HEK293T (cell line): ENCODE measurements at regions not wholly inside any gene's neighbourhood (a gene's known extent, or its start where the extent isn't known, plus 50 kb on each side); places are given as distances from the start of the nearest gene placed in this dataset.

Source experiments
- BHLHE40 ChIP-seq: fragments of 450-650 bp; IDR thresholded peaks from 2 replicates; pipeline ENCODE4 v1.6.1; 2016; ENCODE audit warnings: mild to moderate bottlenecking, moderate library complexity, borderline replicate concordance
- CTBP1 ChIP-seq: fragments of 450-650 bp; IDR thresholded peaks from 2 replicates; pipeline ENCODE4 v1.6.1; 2016; ENCODE audit warnings: borderline replicate concordance
- ELF4 ChIP-seq: fragments of 450-650 bp; IDR thresholded peaks from 2 replicates; pipeline ENCODE4 v1.6.1; 2017; ENCODE audit warnings: antibody characterized with exemption
- FOXK2 ChIP-seq: fragments of 450-650 bp; IDR thresholded peaks from 2 replicates; pipeline ENCODE4 v1.6.1; 2016; ENCODE audit warnings: mild to moderate bottlenecking
- HDGF ChIP-seq: fragments of 450-650 bp; IDR thresholded peaks from 2 replicates; pipeline ENCODE4 v1.6.1; 2017; ENCODE audit warnings: antibody characterized with exemption, borderline replicate concordance
- LEF1 ChIP-seq: fragments of 450-650 bp; IDR thresholded peaks from 2 replicates; pipeline ENCODE4 v1.6.1; 2017; ENCODE audit warnings: mild to moderate bottlenecking, borderline replicate concordance
- SP1 ChIP-seq: fragments of 450-650 bp; IDR thresholded peaks from 2 replicates; pipeline ENCODE4 v1.6.1; 2017
- SUZ12 ChIP-seq: fragments of 450-650 bp; IDR thresholded peaks from 2 replicates; pipeline ENCODE4 v1.6.1; 2016; ENCODE audit warnings: mild to moderate bottlenecking
- TARDBP ChIP-seq: fragments of 450-650 bp; IDR thresholded peaks from 2 replicates; pipeline ENCODE4 v1.6.1; 2016

DNA sequence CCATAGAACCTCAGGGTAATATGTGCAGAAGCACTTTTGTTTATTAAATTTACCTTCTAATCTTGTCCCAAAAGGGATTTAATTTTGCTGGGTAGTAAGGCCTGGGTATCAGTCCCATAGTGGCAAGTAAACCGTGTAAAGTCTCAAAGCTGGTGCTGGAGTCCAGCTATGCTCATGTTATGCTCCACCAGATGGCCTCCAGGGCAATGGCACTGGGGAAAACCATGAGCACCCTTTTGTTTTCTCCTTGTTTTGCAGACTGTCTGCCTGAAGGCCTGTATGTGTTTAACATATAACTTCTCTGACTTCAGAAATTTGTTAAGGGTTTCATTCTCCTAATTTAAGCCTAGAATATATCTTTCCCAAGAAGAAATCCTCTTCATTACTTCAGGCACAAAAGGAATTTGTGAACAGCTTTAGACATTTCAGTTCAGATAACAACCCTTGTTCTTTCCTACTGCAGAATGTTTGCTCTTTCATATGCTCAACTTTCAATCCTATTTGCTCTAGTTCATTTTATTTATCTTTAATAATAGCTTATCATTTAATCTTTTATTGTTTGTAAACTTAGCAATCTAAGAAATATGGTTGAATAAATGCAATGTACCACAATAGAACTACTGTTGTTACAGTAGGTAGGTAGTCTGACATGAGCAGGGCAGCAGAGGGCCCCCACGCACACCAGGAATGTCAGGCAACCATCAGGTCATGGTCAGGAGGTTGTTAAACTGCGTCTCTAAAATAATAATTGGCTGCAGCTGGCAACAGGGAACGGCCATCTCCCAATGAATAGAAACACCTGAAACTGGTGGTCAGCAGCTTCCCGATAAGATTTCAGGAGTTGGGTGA, 162.8 kb downstream of the TENT5A start:
- TF ChIP-seq FOXK2 (no peak), SUZ12 (no peak), SP1 (no peak), LEF1 (no peak), HDGF (no peak), CTBP1 (no peak), TARDBP (no peak), ELF4 (no peak), BHLHE40 (no peak)
